Esophagus squamous epithelium (tissue), 4 donors: ENCODE measurements at regions not wholly inside any gene's neighbourhood (a gene's known extent, or its start where the extent isn't known, plus 50 kb on each side); places are given as distances from the start of the nearest gene placed in this dataset.

Experiments used
- POLR2A ChIP-seq, 4 donors: fragments of 450-650 bp; IDR thresholded peaks; one replicate each; pipeline ENCODE4 v1.6.1; 2017; ENCODE audit warnings: antibody characterized with exemption in 4 of 4, mild to moderate bottlenecking in 4 of 4, moderate library complexity in 3 of 4
- TF ChIP-seq, protein P1 (sequence below), 6 experiments: fragments of 450-650 bp in 4 of 6; fragments of 200-600 bp in 2 of 6; sonication (generic) in 2 of 6; IDR thresholded peaks; one replicate each; pipeline ENCODE4 v1.5.1; 2016 to 2019; ENCODE audit warnings: antibody characterized with exemption in 6 of 6, mild to moderate bottlenecking in 4 of 6, moderate library complexity in 4 of 6

DNA sequence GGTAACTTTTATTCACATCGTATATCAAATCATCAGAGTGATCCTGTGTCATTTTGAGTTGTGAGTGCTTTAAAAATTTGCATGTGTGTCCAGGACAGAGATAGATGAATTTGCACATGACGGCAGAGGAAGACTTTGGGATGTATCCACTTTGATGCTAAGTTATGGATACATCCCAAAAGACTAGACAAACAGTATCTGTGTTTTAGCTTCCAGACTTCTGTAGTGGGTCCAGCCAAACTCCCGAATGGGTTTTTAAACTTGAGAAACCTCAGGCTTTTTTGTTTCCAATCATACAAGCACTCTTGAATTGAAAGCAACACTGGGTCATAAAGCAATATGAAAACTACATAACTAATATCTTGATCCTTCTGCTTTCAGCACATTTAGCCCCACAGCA lies 213.8 kb downstream of the C9orf152 start:
- TF ChIP-seq, protein P1, sequence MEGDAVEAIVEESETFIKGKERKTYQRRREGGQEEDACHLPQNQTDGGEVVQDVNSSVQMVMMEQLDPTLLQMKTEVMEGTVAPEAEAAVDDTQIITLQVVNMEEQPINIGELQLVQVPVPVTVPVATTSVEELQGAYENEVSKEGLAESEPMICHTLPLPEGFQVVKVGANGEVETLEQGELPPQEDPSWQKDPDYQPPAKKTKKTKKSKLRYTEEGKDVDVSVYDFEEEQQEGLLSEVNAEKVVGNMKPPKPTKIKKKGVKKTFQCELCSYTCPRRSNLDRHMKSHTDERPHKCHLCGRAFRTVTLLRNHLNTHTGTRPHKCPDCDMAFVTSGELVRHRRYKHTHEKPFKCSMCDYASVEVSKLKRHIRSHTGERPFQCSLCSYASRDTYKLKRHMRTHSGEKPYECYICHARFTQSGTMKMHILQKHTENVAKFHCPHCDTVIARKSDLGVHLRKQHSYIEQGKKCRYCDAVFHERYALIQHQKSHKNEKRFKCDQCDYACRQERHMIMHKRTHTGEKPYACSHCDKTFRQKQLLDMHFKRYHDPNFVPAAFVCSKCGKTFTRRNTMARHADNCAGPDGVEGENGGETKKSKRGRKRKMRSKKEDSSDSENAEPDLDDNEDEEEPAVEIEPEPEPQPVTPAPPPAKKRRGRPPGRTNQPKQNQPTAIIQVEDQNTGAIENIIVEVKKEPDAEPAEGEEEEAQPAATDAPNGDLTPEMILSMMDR (IDR thresholded peaks at IDR 0.05): no peak
- TF ChIP-seq POLR2A (IDR thresholded peaks at IDR 0.05): no peak
